ENCODE measurements at regions not wholly inside any gene's neighbourhood (a gene's known extent, or its start where the extent isn't known, plus 50 kb on each side); places are given as distances from the start of the nearest gene placed in this dataset.

DNA sequence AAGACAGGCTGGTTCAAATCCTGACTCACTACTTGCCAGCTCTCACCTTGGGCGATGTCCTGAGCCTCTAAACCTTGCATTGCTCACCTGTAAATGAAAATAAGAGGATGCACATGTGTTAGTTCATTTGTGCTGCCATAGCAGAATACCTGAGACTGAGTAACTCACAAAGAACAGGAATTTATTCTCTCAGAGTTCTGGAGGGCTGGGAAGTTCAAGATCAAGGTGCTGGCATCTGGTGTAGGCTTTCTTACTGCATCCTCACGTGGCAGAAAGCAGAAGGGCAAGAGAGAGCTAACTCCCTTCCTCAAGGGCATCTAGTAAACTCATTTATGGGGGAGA, 222.7 kb downstream of the MTHFS start:
- TF ChIP-seq, protein P1, sequence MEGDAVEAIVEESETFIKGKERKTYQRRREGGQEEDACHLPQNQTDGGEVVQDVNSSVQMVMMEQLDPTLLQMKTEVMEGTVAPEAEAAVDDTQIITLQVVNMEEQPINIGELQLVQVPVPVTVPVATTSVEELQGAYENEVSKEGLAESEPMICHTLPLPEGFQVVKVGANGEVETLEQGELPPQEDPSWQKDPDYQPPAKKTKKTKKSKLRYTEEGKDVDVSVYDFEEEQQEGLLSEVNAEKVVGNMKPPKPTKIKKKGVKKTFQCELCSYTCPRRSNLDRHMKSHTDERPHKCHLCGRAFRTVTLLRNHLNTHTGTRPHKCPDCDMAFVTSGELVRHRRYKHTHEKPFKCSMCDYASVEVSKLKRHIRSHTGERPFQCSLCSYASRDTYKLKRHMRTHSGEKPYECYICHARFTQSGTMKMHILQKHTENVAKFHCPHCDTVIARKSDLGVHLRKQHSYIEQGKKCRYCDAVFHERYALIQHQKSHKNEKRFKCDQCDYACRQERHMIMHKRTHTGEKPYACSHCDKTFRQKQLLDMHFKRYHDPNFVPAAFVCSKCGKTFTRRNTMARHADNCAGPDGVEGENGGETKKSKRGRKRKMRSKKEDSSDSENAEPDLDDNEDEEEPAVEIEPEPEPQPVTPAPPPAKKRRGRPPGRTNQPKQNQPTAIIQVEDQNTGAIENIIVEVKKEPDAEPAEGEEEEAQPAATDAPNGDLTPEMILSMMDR (IDR thresholded peaks at IDR 0.05; ENCODE audit: low read depth, low read length): no peak
- TF ChIP-seq POLR2A (IDR thresholded peaks at IDR 0.05; ENCODE audit: extremely low read depth, insufficient read length) (no peak), MYC (IDR thresholded peaks at IDR 0.05; ENCODE audit: low read depth, low read length) (no peak)
- TF ChIP-seq, protein P2, sequence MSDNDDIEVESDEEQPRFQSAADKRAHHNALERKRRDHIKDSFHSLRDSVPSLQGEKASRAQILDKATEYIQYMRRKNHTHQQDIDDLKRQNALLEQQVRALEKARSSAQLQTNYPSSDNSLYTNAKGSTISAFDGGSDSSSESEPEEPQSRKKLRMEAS (IDR thresholded peaks at IDR 0.05; ENCODE audit: low read depth, low read length): no peak
